ENCODE measurements at regions not wholly inside any gene's neighbourhood (a gene's known extent, or its start where the extent isn't known, plus 50 kb on each side); places are given as distances from the start of the nearest gene placed in this dataset.
"Not testable (repeated sequence)": the region's sequence is repeated elsewhere in the genome, so short reads cannot be mapped to it uniquely, and the experiment has no call there.

DNA sequence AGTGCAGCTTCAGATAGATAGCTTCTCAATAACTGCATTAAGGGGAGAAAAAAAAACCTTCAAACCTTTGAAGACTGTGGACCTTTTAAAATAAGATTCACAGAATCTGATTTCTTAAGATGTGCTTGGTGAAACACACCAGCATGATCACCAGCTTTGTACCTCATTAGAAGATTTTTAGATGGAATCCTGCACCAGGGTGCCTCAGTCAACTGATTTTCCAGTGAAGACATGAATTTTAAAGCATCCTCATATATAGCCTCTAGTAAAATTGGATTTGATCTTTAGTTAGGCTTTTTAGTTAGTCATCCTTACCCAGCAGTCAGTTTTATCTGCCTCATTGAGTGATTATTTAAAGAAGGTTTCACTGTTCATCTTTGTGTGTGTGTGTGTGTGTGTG, 208.6 kb upstream of the DEPDC1 start:
- DNase-seq (ENCODE audit: insufficient read length, low spot score) = no peak

DNA sequence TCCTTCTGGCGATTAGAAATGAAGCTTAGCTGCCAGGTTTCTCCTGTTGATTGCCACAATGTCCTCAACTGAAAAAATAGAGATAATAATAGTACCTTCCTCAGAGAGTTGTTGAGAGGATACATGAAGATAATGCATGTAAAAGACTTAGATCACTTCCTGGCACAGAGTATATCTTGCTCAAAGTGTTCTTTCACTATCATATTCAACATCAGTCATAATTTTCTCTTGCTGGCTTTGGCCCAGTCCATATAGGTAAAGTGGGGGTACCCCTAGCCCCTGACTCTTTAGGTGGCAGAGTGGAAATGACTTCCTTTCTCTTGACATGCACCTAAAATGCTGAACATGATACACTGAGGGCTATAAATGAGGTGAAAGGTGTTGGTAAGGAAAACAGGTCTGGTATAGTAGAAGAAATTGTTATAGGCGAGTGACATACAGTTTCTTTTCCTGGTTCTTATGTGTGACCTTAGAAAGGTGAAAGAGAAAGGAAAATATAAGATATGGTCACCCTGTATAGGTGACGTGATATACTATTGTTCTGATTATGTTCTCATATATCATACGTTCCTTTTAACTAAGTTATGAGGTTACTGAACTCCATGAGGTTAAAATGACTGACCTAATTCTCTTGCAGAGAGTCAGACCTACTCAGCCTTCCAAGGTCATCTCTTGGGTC, 209.9 kb upstream of the DEPDC1 start:
- DNase-seq (ENCODE audit: insufficient read length, low spot score) (no peak), FAIRE-seq (no peak)
- TF ChIP-seq, protein P1, sequence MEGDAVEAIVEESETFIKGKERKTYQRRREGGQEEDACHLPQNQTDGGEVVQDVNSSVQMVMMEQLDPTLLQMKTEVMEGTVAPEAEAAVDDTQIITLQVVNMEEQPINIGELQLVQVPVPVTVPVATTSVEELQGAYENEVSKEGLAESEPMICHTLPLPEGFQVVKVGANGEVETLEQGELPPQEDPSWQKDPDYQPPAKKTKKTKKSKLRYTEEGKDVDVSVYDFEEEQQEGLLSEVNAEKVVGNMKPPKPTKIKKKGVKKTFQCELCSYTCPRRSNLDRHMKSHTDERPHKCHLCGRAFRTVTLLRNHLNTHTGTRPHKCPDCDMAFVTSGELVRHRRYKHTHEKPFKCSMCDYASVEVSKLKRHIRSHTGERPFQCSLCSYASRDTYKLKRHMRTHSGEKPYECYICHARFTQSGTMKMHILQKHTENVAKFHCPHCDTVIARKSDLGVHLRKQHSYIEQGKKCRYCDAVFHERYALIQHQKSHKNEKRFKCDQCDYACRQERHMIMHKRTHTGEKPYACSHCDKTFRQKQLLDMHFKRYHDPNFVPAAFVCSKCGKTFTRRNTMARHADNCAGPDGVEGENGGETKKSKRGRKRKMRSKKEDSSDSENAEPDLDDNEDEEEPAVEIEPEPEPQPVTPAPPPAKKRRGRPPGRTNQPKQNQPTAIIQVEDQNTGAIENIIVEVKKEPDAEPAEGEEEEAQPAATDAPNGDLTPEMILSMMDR (IDR thresholded peaks at IDR 0.05; ENCODE audit: insufficient read depth, missing control alignments) = no peak

More for the DNA sequence above, 208.6 kb upstream of the DEPDC1 start:
- TF ChIP-seq, protein P1 (IDR thresholded peaks at IDR 0.05; ENCODE audit: insufficient read depth, missing control alignments) = no peak
- FAIRE-seq = no peak

DNA sequence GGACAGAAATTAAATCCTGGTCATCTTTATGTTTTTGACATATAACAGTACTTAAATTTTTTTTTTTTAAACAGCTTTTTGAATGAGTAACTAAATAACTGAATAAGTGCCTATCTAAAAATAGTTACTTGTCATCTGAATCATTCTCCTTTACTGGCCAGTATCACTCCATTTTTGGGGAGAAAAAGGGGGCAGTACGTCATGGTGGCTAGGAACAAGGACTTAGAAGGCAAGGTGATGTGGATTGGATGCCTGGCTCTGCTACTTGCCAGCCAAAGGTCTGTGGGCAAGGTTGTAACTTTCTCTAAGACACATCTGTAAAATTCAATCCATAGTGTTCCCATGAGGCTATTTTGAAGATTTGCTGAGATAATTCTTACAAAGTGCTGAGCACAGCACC, 220.4 kb upstream of the DEPDC1 start:
- DNase-seq (ENCODE audit: insufficient read length, low spot score) (no peak), FAIRE-seq (no peak)
- TF ChIP-seq, protein P1 (IDR thresholded peaks at IDR 0.05; ENCODE audit: insufficient read depth, missing control alignments) = no peak

DNA sequence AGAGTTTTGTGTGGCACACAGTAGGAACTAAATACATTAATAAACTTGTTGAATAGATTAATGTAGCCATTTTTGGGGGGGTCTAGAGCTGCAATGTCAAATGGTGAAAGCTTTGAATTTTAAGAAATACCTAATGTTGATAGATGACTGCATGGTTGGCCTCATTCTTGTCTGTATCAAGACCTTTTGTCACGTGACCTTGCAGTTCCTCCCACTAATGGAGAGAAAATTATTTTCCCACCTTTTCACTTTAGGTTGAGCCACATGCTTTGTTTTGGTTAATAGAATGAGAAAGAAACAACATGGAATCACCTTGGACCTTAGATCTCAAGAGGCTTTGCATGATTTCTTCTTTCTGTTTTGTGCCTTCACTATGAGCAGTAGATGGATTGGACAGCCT, 223.6 kb upstream of the DEPDC1 start:
- FAIRE-seq = no peak
- DNase-seq (ENCODE audit: insufficient read length, low spot score) = no peak
- TF ChIP-seq, protein P1 (IDR thresholded peaks at IDR 0.05; ENCODE audit: insufficient read depth, missing control alignments) = no peak

DNA sequence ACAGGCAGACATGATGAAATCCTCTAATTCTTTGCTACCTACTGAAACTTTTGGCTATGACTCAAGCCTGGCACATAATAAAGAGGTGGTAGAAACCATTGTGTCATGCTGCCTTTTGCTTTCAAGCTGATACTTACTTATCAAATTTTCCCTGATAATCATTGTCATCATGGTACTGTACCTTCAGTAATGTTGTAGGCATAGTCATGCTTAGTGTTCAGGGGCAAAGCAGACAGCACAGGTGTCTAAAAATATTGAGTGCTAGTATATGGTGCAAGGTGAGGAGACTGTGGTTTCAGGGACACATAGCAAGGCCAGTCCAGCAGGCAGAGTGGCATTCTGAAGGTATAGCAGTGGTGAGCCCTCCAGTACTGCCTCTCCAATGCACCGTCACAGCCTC, 226.9 kb upstream of the DEPDC1 start:
- no peak for FAIRE-seq
- DNase-seq (ENCODE audit: insufficient read length, low spot score) = no peak
- TF ChIP-seq, protein P1 (IDR thresholded peaks at IDR 0.05; ENCODE audit: insufficient read depth, missing control alignments) = no peak

DNA sequence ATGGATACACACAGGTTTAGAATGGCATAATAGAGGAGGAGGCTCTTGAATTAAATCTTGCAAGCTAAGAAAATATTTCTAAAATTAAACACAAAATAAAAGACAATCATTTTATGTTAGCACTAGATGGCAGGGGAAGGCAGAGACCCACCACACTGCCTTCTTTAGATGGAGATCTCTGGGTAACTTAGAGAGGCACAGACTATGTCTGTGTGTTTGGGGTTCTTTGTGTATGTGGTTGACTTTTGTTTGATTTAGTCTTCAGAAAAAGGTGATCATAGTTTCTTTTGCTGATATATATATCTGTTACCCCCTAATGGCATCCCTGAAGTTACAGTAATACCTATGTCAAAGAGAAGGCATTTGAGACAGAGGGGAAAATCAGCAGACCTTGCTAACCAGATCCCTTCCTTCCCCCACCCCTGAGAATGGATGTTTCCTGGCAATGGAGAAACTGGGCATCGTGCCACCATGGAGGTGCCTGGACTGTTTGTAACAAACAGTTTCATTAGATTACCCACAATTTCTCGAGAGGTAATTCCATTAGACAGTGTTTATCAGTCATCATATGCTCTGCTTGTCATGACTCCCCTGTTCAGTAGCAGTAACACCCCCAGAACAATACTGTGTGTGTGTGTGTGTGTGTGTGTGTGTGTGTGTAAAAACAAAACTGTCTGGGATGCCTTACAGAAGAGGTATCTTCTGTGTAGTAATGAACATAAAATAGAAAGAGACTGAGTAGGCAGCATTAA, 228.3 kb upstream of the DEPDC1 start:
- no peak for DNase-seq (ENCODE audit: insufficient read length, low spot score)
- TF ChIP-seq, protein P1 (IDR thresholded peaks at IDR 0.05; ENCODE audit: insufficient read depth, missing control alignments) = no peak
- FAIRE-seq = no peak

DNA sequence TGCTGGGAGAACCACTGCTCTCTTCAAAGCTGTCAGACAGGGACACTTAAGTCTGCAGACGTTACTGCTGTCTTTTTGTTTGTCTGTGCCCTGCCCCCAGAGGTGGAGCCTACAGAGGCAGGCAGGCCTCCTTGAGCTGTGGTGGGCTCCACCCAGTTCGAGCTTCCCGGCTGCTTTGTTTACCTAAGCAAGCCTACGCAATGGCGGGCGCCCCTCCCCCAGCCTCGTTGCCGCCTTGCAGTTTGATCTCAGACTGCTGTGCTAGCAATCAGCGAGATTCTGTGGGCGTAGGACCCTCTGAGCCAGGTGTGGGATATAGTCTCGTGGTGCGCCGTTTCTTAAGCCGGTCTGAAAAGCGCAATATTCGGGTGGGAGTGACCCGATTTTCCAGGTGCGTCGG, 242.6 kb upstream of the DEPDC1 start:
- not testable (repeated sequence) for DNase-seq (ENCODE audit: insufficient read length, low spot score); FAIRE-seq

All from D721Med (cell line).